ENCODE measurements at regions not wholly inside any gene's neighbourhood (a gene's known extent, or its start where the extent isn't known, plus 50 kb on each side); places are given as distances from the start of the nearest gene placed in this dataset.
"Not testable (repeated sequence)": the region's sequence is repeated elsewhere in the genome, so short reads cannot be mapped to it uniquely, and the experiment has no call there.

DNA sequence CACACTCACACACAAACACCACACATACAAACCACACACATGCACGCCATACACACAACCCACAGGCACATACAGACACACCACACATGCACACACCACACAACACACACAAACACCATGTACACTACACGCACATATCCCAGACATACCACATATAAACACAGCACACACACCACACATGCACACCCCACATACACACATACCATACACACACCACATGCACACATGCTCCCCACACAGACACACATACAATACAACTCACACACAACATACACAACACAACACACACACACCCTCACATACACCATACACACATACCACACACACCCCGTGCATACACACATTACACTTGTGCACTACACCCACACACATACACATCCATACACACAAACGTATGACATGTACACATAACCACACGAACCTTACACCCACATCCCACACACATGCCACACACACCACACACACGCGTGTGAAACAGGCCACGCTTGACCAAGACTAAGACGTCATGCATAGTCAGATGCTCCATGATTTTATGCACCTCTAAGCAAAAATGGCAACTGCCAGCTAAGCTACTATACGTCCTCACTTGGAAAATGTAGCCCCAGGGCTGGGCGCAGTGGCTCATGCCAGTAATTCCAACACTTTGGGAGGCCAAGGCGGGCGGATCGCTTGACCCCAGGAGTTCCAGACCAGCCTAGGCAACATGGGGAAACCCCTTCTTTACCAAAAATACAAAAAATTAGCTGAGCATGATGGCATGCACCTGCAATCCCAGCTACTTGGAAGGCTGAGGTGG is 77.4 kb upstream of the TMPRSS2 start:
- DNase-seq = no peak

DNA sequence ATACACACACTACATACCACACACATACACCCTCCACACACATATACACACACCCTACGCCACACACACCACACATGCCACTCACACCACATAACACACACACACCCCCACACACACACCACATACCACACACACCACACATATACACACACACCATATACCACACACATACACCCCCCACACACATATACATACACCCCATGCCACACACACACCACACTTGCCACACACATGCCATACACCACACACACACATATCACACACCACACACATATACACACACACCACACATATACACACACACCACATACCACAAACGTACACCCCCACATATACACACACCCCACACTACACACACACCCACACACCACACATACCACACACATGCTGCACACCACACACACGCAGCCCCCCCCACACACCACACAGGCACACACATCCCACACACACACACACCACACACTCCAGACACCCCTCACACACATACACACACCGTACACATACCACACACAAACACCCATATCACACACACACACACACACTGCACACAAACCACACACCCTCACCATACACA is 76.7 kb upstream of the TMPRSS2 start:
- DNase-seq = no peak

DNA sequence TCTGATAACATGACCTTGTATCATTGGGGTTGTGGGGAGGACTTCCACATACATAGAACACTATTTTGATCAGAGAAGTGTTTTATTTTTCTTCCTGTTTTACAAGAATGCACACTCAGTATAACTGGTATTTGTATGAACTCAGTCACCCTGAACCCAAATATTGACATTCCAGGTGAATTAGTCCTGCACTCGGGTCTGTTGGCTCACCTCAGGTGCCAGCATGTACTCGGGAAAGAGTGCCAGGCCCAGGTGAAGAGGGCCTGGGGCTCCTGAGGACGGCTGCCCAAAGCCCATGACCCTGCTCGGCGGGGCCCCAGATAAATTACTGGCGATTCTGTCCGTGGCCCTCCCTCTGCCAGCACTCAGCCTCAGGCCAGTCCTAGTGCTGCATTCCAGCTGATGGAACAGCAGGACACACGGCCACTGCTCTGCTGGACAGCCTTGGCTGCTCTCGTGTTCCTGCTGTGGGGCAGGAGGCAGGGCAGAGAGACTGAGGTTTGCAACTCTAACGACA is 75.4 kb upstream of the TMPRSS2 start:
- no peak for DNase-seq

DNA sequence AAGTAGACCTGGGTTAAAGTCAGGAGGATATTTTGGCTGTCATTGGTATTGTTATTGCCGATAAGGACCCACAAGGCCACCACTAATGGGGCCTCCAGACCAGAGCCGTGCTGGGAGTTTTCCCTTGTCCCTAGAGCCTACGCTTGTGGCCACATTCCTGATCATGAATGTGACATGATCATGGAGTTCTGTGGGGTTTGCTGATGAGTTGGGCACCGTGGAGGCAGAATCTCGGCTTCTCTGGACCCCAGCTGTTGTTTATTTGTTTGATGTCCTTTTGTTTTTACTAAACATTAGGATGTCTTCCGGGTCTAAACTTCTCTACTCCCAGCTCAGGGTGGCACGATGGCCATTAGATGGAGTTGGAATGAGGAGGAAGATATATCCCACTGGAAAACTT is 74.9 kb upstream of the TMPRSS2 start:
- DNase-seq = no peak

DNA sequence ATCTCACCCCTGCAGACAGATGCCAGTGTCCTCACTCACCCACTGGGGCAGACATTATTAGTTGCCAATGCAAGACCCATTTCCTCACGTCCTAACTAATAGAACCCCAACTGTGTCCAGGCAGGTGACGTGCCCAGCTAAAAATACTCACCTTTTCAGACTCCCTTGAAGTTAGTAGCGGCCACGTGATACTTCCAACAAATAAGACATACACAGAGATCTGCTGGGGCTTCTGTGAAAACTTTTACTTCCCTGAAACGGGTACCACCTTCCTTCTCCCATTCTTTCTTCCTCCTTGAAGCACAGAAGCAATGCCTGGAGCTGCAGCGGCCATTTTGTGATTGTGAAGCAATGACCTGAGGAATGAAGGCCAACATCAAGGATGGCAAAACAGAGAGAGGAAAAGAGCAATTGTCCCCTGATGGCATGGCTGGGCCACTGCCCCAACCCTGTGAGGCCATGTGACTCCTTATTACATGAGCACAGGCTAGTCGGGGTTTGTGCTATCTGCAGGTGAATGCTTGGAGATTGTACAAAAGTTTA is 74.4 kb upstream of the TMPRSS2 start:
- no peak for DNase-seq

DNA sequence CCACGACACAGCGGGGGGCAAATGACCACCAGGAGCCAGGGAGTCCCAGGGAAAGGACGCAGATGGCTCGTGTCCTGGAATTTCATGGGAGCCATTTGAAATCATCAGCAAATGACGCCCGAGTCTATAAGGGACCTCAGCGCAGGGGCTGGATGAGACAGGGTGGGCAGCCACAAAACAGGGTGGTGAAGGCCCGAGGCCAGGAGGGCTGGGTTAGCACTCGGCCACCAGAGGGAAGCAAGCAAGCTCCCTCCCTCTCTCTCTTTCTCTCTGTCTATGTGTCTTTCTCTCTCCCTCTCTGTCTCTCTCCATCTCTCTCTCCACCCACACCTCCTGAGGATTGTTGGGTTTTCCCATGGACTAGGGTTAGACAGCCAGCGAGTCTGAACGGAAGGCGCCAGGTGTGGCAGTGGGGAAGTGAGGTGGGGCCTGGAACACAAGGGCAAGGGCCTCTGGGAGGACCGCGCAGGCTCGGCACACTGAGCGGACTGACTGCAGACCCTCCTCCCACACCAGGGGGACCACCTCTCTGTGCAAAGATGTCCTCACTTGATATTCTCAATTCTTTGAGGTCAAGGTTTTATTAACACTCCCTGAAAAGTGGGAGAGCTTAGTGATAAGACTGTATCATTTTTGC is 73.8 kb upstream of the TMPRSS2 start:
- DNase-seq = no peak

DNA sequence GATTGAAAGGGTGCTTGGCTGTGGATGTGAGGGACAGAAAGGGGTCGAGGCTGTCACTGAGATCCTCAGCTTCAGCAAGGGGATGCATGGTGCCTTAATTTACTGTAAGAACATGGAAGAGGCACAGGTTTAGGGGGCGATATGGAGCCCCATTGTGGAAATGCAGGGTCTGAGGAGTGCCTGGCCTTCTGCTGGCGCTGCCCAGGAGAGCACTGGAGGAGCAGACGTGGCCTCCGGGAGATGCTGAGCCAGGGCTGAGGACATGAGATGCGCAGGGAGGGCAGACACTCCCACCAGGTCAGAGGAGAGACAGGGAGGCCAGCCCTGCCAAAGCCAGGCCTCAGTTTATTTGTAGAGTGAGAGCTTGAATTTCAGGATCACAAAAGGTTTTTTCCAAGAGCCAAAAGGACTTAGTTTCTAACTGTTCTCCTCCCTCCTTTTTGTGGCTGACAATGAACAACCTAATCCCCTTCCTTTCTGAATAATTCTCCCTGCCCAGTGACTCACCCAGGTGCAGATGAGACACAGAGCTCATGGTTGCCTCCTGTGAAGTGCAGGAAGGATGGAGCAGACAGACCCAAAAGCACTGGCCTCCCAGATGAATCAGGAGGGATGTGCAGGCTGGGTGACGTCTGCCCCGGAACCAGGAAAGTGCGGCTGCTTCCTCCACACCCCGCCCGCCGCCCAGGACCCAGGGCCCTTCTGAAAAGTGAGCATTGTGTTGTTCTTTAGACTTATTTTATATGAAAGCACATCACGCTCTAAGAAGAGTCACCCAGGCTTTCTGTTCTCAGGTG is 73.0 kb upstream of the TMPRSS2 start:
- no peak for DNase-seq

DNA sequence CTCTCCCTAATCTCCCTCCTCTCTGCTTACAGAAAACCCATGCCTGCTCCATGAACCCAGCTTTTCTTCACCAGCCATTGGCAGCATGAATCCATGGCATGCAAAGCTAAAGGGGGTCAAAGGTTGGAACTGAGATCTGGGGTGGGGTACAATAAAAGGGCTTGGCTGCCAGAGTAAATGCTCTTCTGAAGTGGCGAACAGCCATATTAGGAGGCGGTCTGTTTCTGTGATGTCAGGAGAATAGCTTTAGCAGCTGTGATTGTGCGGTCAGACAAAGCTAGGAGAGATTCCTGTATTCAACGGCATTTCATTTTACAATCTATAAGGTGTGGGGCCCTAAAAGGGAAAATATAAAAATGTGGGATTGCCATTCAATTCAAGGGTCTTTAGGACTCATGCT is 71.7 kb upstream of the TMPRSS2 start:
- DNase-seq = no peak

DNA sequence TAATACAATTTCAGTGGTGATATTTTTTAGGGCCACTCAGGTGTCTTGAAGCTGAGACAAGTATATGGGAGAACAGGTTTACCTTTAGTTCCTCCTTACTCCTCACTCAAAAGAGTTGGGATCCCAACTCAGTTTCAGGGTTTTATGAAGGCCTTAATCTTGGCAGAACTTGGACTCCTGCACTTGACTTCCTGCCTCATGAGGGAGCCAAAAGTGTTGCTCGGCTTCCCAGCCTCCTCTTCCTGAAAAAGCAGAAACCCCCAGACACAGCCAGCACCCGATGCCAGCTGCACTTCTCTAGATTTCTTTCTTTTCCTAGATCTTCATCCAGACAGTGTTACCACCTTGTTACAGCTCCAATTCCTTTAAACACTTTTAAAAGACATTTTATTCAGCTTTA is 70.8 kb upstream of the TMPRSS2 start:
- no peak for DNase-seq

DNA sequence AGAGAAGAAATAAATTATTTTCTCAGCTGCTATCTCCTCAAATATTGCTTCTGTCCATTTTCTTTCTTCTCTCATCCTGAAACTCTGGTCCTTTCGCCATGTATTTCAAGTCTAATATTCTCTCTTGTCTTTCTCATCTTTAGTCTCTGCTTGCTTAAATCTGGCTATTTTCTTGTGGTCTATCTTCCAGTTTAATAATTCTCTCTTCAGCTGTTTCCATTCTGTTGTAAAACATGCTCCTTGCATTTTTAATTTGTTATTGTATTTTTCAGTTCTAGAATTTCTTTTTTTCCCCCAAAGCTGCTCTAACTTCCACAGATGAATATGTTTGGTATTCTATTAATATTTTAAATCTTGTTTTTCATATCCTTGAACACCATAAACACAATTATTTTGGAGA is 70.1 kb upstream of the TMPRSS2 start:
- no peak for DNase-seq

DNA sequence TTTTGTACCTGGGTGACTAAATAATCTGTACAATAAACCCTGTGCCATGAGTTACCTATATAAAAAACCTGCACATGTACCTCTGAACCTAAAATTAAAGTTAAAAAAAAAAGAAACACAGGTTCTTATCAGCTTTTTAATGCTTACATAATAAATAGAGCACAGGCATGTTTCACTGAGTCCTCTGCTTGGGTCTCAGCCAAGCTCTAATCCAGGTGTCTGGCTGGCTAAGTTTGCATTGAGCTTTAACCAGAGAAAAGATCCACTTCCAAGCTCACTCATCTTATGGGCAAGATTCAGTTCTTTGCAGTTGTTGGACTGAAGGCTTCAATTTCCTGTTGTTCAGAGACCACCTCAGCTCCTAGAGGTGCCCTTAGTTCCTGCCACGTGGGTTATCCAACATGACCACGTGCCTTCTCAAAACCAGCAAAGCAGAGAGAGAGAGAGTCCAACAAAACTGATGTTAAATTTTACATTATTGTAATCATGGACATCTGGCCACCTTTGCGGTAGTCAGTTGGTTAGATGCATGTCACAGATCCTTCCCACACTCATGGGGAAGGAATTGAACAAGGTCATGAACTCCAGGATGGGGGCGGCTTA is 68.2 kb upstream of the TMPRSS2 start:
- no peak for DNase-seq

DNA sequence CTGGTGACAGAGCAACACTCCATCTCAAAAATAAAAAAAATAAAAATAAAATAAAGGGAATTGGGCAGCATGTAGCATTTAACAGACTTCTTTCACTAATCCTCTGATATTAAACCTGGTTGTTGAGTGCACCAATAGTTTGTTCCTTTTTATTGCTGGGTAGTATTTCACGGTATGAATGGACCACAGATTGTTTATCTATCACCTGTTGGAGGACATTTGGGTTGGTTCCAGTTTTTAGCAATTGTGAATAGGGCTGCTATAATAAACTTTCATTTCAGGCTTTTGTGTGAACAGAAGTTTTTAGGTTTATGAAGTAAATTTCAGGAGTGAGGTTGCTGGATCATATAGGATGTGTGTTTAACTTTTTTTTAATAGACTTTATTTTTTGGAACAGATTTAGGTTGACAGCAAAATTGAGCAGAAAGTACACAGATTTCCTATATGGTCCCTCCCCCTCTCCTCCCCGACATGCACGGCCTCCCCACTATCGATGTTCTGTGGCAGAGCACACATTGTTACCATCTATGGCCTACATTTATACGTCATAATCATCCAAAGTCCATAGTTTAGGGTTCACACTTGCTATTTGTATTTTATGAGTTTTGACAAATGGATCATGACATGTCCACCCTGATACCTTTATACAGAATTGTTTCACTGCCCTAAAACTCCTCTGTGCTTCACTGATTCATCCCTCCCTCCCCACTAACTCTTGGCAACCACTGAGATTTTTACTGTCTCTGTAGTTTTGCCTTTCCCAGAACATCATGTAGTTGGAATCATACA is 66.1 kb upstream of the TMPRSS2 start:
- no peak for DNase-seq

DNA sequence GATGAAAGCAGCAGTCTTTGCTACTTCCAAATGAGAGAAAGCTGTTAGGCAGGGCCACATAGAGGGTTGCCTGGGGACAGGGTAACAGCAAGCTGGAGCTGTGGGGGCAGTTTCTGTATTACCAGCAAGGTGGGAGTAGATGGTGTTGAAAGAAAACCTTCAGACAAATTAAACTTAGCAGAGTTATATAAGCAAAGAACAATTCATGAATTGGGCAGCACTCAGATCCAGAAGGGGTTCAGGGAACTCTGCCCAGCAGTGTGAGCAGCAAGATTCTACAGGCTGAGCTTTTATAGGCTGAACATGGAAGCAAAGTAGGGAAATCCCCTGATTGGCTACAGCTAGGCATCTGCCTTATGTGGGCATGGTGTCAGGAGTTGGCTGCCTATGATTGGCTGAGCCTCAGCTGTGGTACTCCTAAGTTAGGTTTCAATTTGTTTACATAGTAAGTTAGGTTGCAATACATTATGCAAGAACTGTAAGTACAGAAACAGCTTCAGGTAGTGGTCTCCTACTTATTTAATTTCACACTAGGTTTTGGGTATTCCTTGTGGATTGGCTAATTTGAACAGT is 64.1 kb upstream of the TMPRSS2 start:
- no peak for DNase-seq

DNA sequence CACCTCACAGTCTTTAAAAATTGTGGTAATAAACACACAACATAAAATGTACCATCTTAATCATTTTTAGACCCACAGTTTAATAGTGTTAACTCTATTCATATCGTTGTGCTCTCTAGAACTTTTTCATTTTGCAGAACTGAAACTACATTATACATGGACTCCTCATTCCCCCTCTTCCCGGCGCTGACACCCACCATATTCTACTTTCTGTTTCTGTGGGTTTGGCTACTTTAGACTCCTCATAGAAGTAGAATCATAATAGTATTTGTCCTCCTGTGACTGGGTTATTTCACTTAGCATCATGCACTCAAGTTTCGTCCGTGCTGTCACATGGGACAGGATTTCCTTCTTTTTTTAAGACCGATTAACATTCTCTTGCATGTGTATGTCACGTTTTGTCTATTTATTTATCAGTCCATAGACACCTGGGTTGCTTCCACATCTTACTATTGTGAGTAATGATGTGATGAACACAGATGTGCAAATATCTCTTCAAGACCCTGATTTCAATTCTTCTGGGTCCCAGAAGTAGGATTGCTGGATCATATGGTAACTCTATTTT is 62.9 kb upstream of the TMPRSS2 start:
- no peak for DNase-seq

DNA sequence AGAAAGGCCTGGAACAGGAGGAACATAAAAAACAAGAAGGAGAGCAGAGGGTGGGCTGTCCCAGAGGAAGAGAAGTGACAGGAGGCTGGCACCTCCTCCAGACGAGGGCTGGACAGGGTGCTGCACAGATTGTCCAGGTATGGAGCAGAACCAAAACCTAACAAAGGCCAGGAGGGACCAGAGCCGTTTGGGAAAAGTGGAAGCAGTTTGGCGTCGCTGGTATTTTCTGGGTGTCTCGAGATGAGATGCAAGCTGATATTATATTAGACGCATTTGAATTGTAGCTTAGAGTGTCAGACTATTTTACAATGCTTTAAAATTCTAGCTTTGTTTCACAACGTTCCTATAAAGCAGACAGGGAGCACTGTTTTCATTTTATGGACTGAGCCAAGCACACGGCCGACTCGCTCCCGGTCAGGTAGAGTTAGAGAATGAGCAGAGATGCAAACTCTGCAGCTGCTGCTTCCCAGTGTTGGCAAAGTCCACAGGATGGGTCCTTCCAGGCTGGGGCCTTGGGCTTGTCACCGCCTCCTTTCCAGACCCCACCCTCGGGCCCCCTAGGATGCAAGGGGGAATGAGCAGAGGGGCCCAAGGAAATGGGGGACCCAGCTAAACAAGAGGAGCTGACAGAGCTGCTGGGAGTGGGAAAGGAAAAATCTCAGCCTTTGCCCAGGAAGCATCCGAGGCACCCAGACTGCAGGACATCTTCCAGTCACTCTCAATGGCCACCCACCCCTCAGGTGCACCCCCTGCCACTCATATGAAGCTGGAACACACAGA is 60.8 kb upstream of the TMPRSS2 start:
- no peak for DNase-seq

DNA sequence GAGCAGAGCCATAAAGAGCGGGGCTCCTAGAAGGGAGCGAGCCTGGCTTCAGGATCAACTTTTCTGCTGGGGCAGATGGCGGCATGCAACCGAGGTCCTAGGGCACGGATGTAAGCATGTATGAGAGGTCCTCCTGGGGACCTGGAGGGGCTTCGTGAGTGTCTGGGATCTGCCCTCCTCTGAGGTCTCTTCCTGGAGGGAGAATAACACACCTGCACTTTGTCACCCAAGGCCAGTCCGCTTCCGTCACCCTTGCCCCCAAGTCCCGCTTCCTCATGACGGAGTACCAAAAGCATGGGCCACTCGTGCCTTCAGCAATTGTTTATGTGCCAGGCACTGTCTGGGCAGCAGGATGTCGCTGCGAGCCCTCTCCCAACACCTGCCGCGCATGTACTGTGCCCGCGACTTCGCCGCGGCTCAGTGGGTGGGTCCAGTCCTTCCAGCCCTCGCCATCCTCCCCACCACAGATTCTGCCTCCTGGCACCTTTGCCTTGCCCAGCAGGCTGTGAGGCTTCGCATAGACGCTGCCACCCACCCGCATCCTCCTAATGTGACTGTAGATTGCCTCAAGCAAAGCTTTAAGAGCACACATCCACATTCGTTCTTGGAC is 60.0 kb upstream of the TMPRSS2 start:
- DNase-seq = no peak

DNA sequence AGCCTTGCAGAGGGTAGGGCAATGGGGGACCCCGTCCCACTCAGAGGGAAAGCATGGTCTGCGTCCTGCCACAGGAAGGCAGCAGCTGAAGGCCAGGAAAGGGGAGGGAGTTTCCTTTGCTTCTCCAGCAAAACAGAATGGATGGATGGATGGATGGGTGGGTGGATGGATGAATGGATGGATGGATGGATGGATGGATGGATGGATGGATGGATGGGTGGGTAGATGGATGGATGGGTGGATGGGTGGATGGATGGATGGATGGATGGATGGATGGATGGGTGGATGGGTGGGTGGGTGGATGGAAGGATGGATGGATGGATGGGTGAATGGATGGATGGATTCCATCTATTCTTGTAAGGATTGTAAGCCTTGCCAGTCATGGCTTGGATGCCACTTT is 59.3 kb upstream of the TMPRSS2 start:
- DNase-seq = not testable (repeated sequence)

DNA sequence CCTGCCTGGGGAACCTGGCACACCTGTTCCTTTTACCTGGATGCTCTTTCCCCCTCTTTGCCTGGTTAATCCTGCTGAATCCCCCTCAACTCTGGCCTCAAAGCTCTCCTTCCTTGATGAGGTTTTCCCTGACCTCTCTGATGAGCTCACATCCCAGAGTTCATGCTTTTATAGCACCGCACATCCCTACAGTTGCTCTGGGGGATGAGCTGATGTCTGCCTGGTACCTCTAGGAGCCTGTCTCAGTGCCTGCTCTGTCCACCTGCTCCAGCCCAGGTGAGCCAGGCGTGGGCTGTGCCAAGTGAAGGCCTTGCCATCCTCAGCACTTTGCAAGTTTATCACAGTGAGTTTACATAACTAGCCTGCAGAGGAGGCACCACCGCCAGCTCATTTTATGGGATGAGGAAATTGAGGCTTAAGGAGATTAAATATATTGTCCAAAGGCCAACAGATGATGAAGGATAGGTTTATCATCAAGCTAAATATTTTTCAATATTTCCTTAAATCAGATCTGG is 58.6 kb upstream of the TMPRSS2 start:
- DNase-seq = no peak

DNA sequence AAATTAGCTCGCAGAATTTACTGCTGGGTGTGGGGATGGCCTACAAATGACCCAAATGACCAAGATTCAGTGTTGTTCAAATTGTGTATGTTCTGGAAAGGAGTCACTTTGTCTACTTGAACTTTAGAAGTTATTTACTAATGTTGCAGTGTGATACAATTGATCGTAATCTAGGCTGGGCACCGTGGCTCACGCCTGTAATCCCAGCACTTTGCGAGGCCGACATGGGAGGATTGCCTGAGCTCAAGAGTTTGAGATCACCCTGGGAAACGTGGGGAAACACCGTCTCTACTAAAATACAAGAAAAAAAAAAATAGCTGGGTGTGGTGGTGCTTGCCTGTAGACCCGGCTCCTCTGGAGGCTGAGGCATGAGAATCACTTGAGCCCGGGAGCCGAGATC is 57.6 kb upstream of the TMPRSS2 start:
- no peak for DNase-seq

DNA sequence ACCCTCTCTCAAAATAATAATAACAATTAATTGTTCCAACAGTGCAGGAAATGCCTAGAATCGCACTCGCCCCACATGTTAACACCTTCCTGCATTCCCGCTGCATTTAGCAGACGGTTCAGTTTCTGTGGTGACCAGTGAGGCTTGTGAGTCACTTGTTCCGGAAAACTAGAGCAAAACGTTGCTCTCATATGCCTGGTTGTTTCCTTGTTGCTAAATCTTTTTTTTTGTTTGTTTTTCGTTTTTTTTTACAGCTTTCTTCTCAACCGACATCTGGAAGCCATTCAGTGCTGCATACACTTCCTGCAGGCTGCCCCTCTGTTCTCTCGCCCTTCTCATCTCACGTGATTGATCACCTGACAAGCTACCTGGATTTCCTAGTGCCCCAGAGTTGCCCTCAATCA is 56.9 kb upstream of the TMPRSS2 start:
- DNase-seq = no peak

Data from retina (tissue), 1 donor.